Ishikawa (cell line): ENCODE measurements at regions not wholly inside any gene's neighbourhood (a gene's known extent, or its start where the extent isn't known, plus 50 kb on each side); places are given as distances from the start of the nearest gene placed in this dataset.

Source experiments
- CEBPB ChIP-seq: IDR thresholded peaks from 2 replicates; pipeline ENCODE4 v1.6.1; 2012
- CREB1 ChIP-seq: IDR thresholded peaks from 2 replicates; pipeline ENCODE4 v1.6.1; 2012; ENCODE audit warnings: low read depth
- EGR1 ChIP-seq: IDR thresholded peaks from 2 replicates; pipeline ENCODE4 v1.6.1; 2012
- EP300 ChIP-seq: IDR thresholded peaks from 2 replicates; pipeline ENCODE4 v1.6.1; 2012; ENCODE audit warnings: borderline replicate concordance
- FOXM1 ChIP-seq: IDR thresholded peaks from 2 replicates; pipeline ENCODE4 v1.6.1; 2012; ENCODE audit warnings: low read depth, borderline replicate concordance
- NFIC ChIP-seq: IDR thresholded peaks from 2 replicates; pipeline ENCODE4 v1.6.1; 2012
- RAD21 ChIP-seq: IDR thresholded peaks from 2 replicates; pipeline ENCODE4 v1.6.1; 2012; ENCODE audit warnings: low read depth
- TAF1 ChIP-seq: IDR thresholded peaks from 2 replicates; pipeline ENCODE4 v1.6.1; 2012; ENCODE audit warnings: low read depth, mild to moderate bottlenecking
- TCF12 ChIP-seq: IDR thresholded peaks from 2 replicates; pipeline ENCODE4 v1.6.1; 2012; ENCODE audit warnings: low read depth
- TEAD4 ChIP-seq: IDR thresholded peaks from 2 replicates; pipeline ENCODE4 v1.6.1; 2012
- YY1 ChIP-seq: IDR thresholded peaks from 2 replicates; pipeline ENCODE4 v1.6.1; 2012; ENCODE audit warnings: low read depth
- ZBTB7A ChIP-seq: IDR thresholded peaks from 2 replicates; pipeline ENCODE4 v1.6.1; 2012; ENCODE audit warnings: low read depth
- TF ChIP-seq, protein P1 (sequence below): IDR thresholded peaks from 2 replicates; pipeline ENCODE4 v1.6.1; 2012
- TF ChIP-seq, protein P2 (sequence below): IDR thresholded peaks from 2 replicates; pipeline ENCODE4 v1.6.1; 2012; ENCODE audit warnings: low read depth, mild to moderate bottlenecking
- TF ChIP-seq, protein P3 (sequence below): IDR thresholded peaks from 2 replicates; pipeline ENCODE4 v1.6.1; 2012

DNA sequence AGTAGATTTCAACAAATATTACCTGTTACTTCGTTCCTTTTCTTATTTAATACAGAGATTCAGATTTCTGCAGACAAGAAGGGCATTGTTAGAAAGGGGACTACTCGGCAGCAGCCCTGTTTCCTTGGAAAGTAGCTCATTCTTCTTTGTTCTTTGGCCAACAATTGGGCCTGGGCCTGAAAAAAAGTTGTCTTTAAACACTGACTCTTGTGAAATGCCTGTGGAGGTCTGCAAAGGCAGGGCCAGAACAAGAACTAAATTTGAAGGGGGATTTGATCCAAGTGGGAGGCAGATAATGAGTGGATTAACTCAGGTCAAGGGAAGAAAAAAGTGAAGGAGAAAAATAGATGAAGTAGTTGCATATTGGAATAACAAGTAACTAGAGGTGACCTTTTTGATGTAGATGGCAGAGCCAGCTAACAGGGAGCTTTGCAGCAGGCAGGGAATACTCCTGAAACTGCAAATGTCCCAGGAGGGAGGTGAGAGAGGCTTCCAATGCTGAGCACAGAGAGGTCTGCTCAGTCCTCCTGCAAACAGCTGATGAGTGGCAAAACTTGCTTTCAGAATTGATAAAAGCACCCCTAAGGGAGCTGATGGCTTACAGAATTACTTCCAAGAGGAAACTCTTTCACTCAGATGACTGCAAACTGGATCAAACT, 393.2 kb upstream of the HS3ST1 start:
- TF ChIP-seq, protein P1, sequence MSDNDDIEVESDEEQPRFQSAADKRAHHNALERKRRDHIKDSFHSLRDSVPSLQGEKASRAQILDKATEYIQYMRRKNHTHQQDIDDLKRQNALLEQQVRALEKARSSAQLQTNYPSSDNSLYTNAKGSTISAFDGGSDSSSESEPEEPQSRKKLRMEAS = no peak
- TF ChIP-seq EGR1 (no peak), TEAD4 (no peak), RAD21 (no peak), CREB1 (no peak), ZBTB7A (no peak), EP300 (no peak), CEBPB (no peak), FOXM1 (no peak), NFIC (no peak), TAF1 (no peak)
- TF ChIP-seq, protein P2, sequence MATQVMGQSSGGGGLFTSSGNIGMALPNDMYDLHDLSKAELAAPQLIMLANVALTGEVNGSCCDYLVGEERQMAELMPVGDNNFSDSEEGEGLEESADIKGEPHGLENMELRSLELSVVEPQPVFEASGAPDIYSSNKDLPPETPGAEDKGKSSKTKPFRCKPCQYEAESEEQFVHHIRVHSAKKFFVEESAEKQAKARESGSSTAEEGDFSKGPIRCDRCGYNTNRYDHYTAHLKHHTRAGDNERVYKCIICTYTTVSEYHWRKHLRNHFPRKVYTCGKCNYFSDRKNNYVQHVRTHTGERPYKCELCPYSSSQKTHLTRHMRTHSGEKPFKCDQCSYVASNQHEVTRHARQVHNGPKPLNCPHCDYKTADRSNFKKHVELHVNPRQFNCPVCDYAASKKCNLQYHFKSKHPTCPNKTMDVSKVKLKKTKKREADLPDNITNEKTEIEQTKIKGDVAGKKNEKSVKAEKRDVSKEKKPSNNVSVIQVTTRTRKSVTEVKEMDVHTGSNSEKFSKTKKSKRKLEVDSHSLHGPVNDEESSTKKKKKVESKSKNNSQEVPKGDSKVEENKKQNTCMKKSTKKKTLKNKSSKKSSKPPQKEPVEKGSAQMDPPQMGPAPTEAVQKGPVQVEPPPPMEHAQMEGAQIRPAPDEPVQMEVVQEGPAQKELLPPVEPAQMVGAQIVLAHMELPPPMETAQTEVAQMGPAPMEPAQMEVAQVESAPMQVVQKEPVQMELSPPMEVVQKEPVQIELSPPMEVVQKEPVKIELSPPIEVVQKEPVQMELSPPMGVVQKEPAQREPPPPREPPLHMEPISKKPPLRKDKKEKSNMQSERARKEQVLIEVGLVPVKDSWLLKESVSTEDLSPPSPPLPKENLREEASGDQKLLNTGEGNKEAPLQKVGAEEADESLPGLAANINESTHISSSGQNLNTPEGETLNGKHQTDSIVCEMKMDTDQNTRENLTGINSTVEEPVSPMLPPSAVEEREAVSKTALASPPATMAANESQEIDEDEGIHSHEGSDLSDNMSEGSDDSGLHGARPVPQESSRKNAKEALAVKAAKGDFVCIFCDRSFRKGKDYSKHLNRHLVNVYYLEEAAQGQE = no peak
- TF ChIP-seq, protein P3, sequence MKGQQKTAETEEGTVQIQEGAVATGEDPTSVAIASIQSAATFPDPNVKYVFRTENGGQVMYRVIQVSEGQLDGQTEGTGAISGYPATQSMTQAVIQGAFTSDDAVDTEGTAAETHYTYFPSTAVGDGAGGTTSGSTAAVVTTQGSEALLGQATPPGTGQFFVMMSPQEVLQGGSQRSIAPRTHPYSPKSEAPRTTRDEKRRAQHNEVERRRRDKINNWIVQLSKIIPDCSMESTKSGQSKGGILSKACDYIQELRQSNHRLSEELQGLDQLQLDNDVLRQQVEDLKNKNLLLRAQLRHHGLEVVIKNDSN = no peak

DNA sequence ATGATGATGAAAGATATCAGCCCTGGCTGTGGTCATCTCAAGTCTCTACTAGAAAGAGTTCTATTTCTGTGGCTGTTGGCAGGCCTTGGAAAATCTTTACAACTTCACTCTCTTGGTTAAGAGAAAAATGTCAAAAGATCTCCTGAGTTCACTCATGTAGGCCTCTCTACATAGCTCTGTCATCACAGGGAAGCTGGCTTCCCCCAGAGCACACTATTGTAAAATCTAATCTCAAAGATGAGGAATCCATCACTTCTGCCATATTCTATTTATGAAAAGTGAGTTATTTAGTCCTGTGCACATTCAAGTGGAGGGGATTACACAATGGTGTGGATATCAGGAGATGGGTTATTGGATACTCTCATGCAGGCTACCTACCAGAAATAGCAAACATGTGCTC, 388.4 kb upstream of the HS3ST1 start:
- TF ChIP-seq FOXM1 (no peak), ZBTB7A (no peak), RAD21 (no peak), TCF12 (no peak), CEBPB (no peak), CREB1 (no peak), EGR1 (no peak), YY1 (no peak), EP300 (no peak), TAF1 (no peak), NFIC (no peak), TEAD4 (no peak)
- TF ChIP-seq, protein P1 = no peak
- TF ChIP-seq, protein P3 = no peak
- TF ChIP-seq, protein P2 = no peak

DNA sequence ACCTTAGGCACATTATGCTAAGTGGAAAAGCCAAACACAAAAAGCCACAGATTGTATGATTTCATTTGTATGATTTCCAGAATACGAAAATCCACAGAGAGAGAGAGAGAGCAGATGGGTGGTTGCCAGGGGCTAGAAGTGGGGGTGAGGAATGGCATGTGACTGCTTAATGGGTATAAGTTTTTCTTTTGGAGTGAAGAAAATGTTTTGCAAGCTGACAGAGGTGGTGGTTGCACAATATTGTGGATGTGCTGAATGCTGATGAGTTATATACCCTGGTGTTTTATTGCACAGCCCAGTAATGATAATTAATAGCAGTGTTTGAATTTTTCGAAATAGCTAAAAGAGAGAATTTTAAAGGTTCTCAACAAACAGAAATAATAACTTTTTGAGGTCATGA, 386.1 kb upstream of the HS3ST1 start:
- no peak for TF ChIP-seq TEAD4
- TF ChIP-seq, protein P3 = no peak
- no peak for TF ChIP-seq NFIC
- no peak for TF ChIP-seq FOXM1
- TF ChIP-seq, protein P1 = no peak
- no peak for TF ChIP-seq TCF12
- TF ChIP-seq, protein P2 = no peak
- no peak for TF ChIP-seq EGR1
- no peak for TF ChIP-seq EP300
- no peak for TF ChIP-seq ZBTB7A
- no peak for TF ChIP-seq YY1
- TF ChIP-seq RAD21 = no peak
- TF ChIP-seq CREB1 = no peak
- no peak for TF ChIP-seq TAF1
- TF ChIP-seq CEBPB = no peak

DNA sequence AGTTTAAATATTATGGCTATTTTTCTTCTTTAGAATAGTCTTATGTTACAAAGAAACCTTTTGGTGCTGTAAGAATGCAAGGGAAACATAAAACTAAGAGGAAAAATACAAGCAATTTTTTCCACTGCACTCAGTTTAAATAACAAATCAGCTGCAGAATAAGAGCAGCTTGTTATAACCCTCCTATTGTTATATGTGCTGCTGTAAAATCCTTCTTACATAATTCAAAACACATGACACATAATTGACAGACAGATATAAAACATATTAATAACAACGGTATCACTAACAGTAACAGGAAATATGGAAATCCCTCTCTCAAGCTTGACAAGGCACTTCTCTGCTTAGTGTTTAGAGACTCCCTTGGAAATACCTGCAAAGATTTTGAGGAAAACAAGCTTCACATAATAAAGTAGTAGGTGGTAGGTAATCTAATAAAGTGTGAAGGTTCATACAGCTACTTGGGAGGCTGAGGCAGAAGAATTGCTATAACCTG, 385.3 kb upstream of the HS3ST1 start:
- TF ChIP-seq YY1 (no peak), NFIC (no peak), EGR1 (no peak), ZBTB7A (no peak)
- TF ChIP-seq, protein P3 = no peak
